ENCODE measurements at regions not wholly inside any gene's neighbourhood (a gene's known extent, or its start where the extent isn't known, plus 50 kb on each side); places are given as distances from the start of the nearest gene placed in this dataset.
"Not testable (repeated sequence)": the region's sequence is repeated elsewhere in the genome, so short reads cannot be mapped to it uniquely, and the experiment has no call there.

GRCh38 chrX:139172731-139173130, 357.8 kb upstream of the F9 start:
- no peak overlapping the region for H3K4me3 Mint-ChIP-seq
- intact Hi-C loops (cut with micrococcal nuclease): no loop called here
- no peak overlapping the region for H3K27ac Mint-ChIP-seq
- H3K9me3 Mint-ChIP-seq: peaks cover 16% of the 10 kb centered on the region
- peaks cover 7% of the 10 kb centered on the region for H3K27me3 Mint-ChIP-seq
- no peaks in the 10 kb centered on the region for H3K4me1 Mint-ChIP-seq (ENCODE audit: low read depth)
- peaks cover 4% of the 10 kb centered on the region for H3K36me3 Mint-ChIP-seq (ENCODE audit: low read depth)

- no peaks in the 10 kb centered on the region for H3K9me3 Mint-ChIP-seq
- H3K27ac Mint-ChIP-seq: no peak overlapping the region
- H3K4me3 Mint-ChIP-seq: no peak overlapping the region
- intact Hi-C loops (cut with micrococcal nuclease): no loop called here
- no peaks in the 10 kb centered on the region for H3K36me3 Mint-ChIP-seq (ENCODE audit: low read depth)
- H3K27me3 Mint-ChIP-seq: no peaks in the 10 kb centered on the region
- no peaks in the 10 kb centered on the region for H3K4me1 Mint-ChIP-seq (ENCODE audit: low read depth)
These were observed 359.9 kb upstream of the F9 start for GRCh38 chrX:139170526-139171173.

- H3K36me3 Mint-ChIP-seq (ENCODE audit: low read depth): no peaks in the 10 kb centered on the region
- intact Hi-C loops (cut with micrococcal nuclease): no loop called here
- no peak overlapping the region for H3K4me3 Mint-ChIP-seq
- no peaks in the 10 kb centered on the region for H3K27me3 Mint-ChIP-seq
- no peaks in the 10 kb centered on the region for H3K9me3 Mint-ChIP-seq
- H3K27ac Mint-ChIP-seq: no peak overlapping the region
- no peaks in the 10 kb centered on the region for H3K4me1 Mint-ChIP-seq (ENCODE audit: low read depth)
These were observed 363.3 kb upstream of the F9 start for GRCh38 chrX:139167282-139167681.

- Mint-ChIP-seq H3K4me3 (no peak overlapping the region), H3K9me3 (peaks cover 18% of the 10 kb centered on the region), H3K36me3 (ENCODE audit: low read depth) (no peaks in the 10 kb centered on the region), H3K27me3 (peaks cover 5% of the 10 kb centered on the region), H3K4me1 (ENCODE audit: low read depth) (no peaks in the 10 kb centered on the region), H3K27ac (no peak overlapping the region)
- intact Hi-C loops (cut with micrococcal nuclease): no loop called here
These were observed 372.3 kb upstream of the F9 start for GRCh38 chrX:139158256-139158655.

- peaks cover 5% of the 10 kb centered on the region for H3K27me3 Mint-ChIP-seq
- intact Hi-C loops (cut with micrococcal nuclease): no loop called here
- no peak overlapping the region for H3K27ac Mint-ChIP-seq
- H3K4me1 Mint-ChIP-seq (ENCODE audit: low read depth): no peaks in the 10 kb centered on the region
- H3K4me3 Mint-ChIP-seq: no peak overlapping the region
- H3K9me3 Mint-ChIP-seq: peaks cover 18% of the 10 kb centered on the region
- H3K36me3 Mint-ChIP-seq (ENCODE audit: low read depth): no peaks in the 10 kb centered on the region
These were observed 374.2 kb upstream of the F9 start for GRCh38 chrX:139156356-139156755.

GRCh38 chrX:139146625-139147024, 383.9 kb upstream of the F9 start:
- H3K27me3 Mint-ChIP-seq; H3K4me1 Mint-ChIP-seq (ENCODE audit: low read depth); intact Hi-C loops (cut with micrococcal nuclease); H3K27ac Mint-ChIP-seq; H3K36me3 Mint-ChIP-seq (ENCODE audit: low read depth); H3K9me3 Mint-ChIP-seq; H3K4me3 Mint-ChIP-seq: not testable (repeated sequence)

- peaks cover 2% of the 10 kb centered on the region for H3K27me3 Mint-ChIP-seq
These were observed 389.2 kb upstream of the F9 start for GRCh38 chrX:139141370-139141769.

GRCh38 chrX:139134316-139134715, 396.2 kb upstream of the F9 start:
- Mint-ChIP-seq H3K27ac (no peak overlapping the region), H3K4me3 (no peak overlapping the region), H3K4me1 (ENCODE audit: low read depth) (no peaks in the 10 kb centered on the region), H3K9me3 (no peaks in the 10 kb centered on the region), H3K36me3 (ENCODE audit: low read depth) (no peaks in the 10 kb centered on the region), H3K27me3 (peaks cover 1% of the 10 kb centered on the region)
- intact Hi-C loops (cut with micrococcal nuclease): no loop called here

More at GRCh38 chrX:139141370-139141769, 389.2 kb upstream of the F9 start:
- Mint-ChIP-seq H3K9me3 (no peaks in the 10 kb centered on the region), H3K4me1 (ENCODE audit: low read depth) (no peaks in the 10 kb centered on the region), H3K4me3 (no peak overlapping the region), H3K36me3 (ENCODE audit: low read depth) (no peaks in the 10 kb centered on the region), H3K27ac (no peak overlapping the region)
- intact Hi-C loops (cut with micrococcal nuclease): no loop called here

- no peak overlapping the region for H3K4me3 Mint-ChIP-seq
- no peaks in the 10 kb centered on the region for H3K36me3 Mint-ChIP-seq (ENCODE audit: low read depth)
- H3K27ac Mint-ChIP-seq: no peak overlapping the region
- peaks cover 5% of the 10 kb centered on the region for H3K4me1 Mint-ChIP-seq (ENCODE audit: low read depth)
- intact Hi-C loops (cut with micrococcal nuclease): no loop called here
- peaks cover 9% of the 10 kb centered on the region for H3K9me3 Mint-ChIP-seq
- H3K27me3 Mint-ChIP-seq: no peaks in the 10 kb centered on the region
These were observed 404.0 kb upstream of the F9 start for GRCh38 chrX:139126493-139126892.

GRCh38 chrX:139125916-139126315, 404.6 kb upstream of the F9 start:
- peaks cover 5% of the 10 kb centered on the region for H3K4me1 Mint-ChIP-seq (ENCODE audit: low read depth)
- no peaks in the 10 kb centered on the region for H3K36me3 Mint-ChIP-seq (ENCODE audit: low read depth)
- H3K27ac Mint-ChIP-seq: no peak overlapping the region
- H3K27me3 Mint-ChIP-seq: no peaks in the 10 kb centered on the region
- peaks cover 9% of the 10 kb centered on the region for H3K9me3 Mint-ChIP-seq
- H3K4me3 Mint-ChIP-seq: no peak overlapping the region
- intact Hi-C loops (cut with micrococcal nuclease): no loop called here

- intact Hi-C loops (cut with micrococcal nuclease): no loop called here
- H3K4me1 Mint-ChIP-seq (ENCODE audit: low read depth): peaks cover 13% of the 10 kb centered on the region
- no peak overlapping the region for H3K4me3 Mint-ChIP-seq
These were observed 408.8 kb upstream of the F9 start for GRCh38 chrX:139121616-139122286.

GRCh38 chrX:139120760-139121159, 409.2 kb upstream of the FGF13 start:
- intact Hi-C loops (cut with micrococcal nuclease): no loop called here
- Mint-ChIP-seq H3K27me3 (no peaks in the 10 kb centered on the region), H3K27ac (no peak overlapping the region), H3K36me3 (ENCODE audit: low read depth) (no peaks in the 10 kb centered on the region), H3K4me1 (ENCODE audit: low read depth) (peaks cover 13% of the 10 kb centered on the region), H3K4me3 (no peak overlapping the region), H3K9me3 (peaks cover 9% of the 10 kb centered on the region)

More at GRCh38 chrX:139121616-139122286, 408.8 kb upstream of the F9 start:
- Mint-ChIP-seq H3K36me3 (ENCODE audit: low read depth) (no peaks in the 10 kb centered on the region), H3K9me3 (peaks cover 9% of the 10 kb centered on the region), H3K27ac (peak overlapping the region; percentile 16), H3K27me3 (no peaks in the 10 kb centered on the region)

GRCh38 chrX:139113708-139114107, 402.2 kb upstream of the FGF13 start:
- no peak overlapping the region for H3K27ac Mint-ChIP-seq
- H3K36me3 Mint-ChIP-seq (ENCODE audit: low read depth): no peaks in the 10 kb centered on the region
- H3K27me3 Mint-ChIP-seq: no peaks in the 10 kb centered on the region
- intact Hi-C loops (cut with micrococcal nuclease): no loop called here
- H3K4me3 Mint-ChIP-seq: no peak overlapping the region
- H3K9me3 Mint-ChIP-seq: no peaks in the 10 kb centered on the region
- H3K4me1 Mint-ChIP-seq (ENCODE audit: low read depth): peaks cover 7% of the 10 kb centered on the region

GRCh38 chrX:139112432-139112831, 400.9 kb upstream of the FGF13 start:
- Mint-ChIP-seq H3K36me3 (ENCODE audit: low read depth) (no peaks in the 10 kb centered on the region), H3K9me3 (no peaks in the 10 kb centered on the region), H3K4me1 (ENCODE audit: low read depth) (peaks cover 5% of the 10 kb centered on the region), H3K4me3 (no peak overlapping the region), H3K27me3 (no peaks in the 10 kb centered on the region), H3K27ac (no peak overlapping the region)
- intact Hi-C loops (cut with micrococcal nuclease): no loop called here

- intact Hi-C loops (cut with micrococcal nuclease): no loop called here
- H3K4me1 Mint-ChIP-seq (ENCODE audit: low read depth): peaks cover 11% of the 10 kb centered on the region
- H3K9me3 Mint-ChIP-seq: no peaks in the 10 kb centered on the region
- no peak overlapping the region for H3K27ac Mint-ChIP-seq
- H3K4me3 Mint-ChIP-seq: no peak overlapping the region
- H3K27me3 Mint-ChIP-seq: no peaks in the 10 kb centered on the region
- no peaks in the 10 kb centered on the region for H3K36me3 Mint-ChIP-seq (ENCODE audit: low read depth)
These were observed 394.6 kb upstream of the FGF13 start for GRCh38 chrX:139106069-139106468.
